Mucosa of descending colon (tissue), 3 donors: ENCODE measurements at regions not wholly inside any gene's neighbourhood (a gene's known extent, or its start where the extent isn't known, plus 50 kb on each side); places are given as distances from the start of the nearest gene placed in this dataset.

Experiments used
- ATAC-seq: fragments of 200-7000 bp; cut with Tn5 transposase; one replicate; pipeline ENCODE4 v1.9.1; 2020; ENCODE audit warnings: mild to moderate bottlenecking, moderate library complexity
- DNase-seq, 3 donors: peaks; one replicate each; pipeline ENCODE4 v3.0.0-alpha.2; 2020
- H3K36me3 ChIP-seq: fragments of 200-600 bp; one replicate; pipeline ENCODE4 v1.8.0; 2021; ENCODE audit warnings: low read depth, mild to moderate bottlenecking
- H3K4me1 ChIP-seq: fragments of 200-600 bp; one replicate; pipeline ENCODE4 v1.8.0; 2021; ENCODE audit warnings: low read depth, mild to moderate bottlenecking
- H3K4me3 ChIP-seq: fragments of 200-600 bp; one replicate; pipeline ENCODE4 v1.8.0; 2021; ENCODE audit warnings: mild to moderate bottlenecking
- H3K9me3 ChIP-seq: fragments of 200-600 bp; one replicate; pipeline ENCODE4 v1.8.0; 2021; ENCODE audit warnings: mild to moderate bottlenecking
- intact Hi-C, 2 donors: fragments of 100-400 bp; cut with DNase I in 1 of 2; cut with micrococcal nuclease in 1 of 2; formaldehyde crosslinking; loops; one replicate each; pipeline versions ENCODE4 v1.11.0 to v1.11.1; 2022; cut with DNase I, micrococcal nuclease
- TF ChIP-seq, protein P1 (sequence below): fragments of 200-600 bp; IDR thresholded peaks from one replicate; pipeline ENCODE4 v1.8.0; 2022; ENCODE audit warnings: antibody characterized with exemption, mild to moderate bottlenecking
- donor health status: DM: no; HTN: no; CAD: no; lungs with moderate emphysema.
- donor health status: DM: no; HTN: no; CAD: no.
- donor health status: DM: no; HTN: yes; CAD: no.

DNA sequence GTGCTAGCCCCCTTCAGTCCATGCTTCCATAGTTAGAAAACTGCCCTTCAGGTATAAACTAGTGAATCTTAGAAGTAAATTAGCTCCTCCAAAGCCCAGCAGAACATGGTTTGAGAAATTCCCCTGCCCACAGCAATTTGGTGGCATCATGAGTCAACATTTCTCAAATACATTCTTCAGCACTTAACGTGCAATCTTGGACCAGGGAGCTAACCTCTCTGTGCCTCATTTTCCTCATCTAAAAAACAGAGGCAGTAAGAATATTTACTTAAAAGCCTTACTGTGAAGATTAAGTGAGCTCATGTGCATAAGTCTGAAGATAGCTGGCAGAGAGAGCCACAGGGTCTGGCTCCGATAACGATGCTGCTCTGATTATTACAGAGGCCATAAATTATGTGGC, 800.7 kb upstream of the AMELY start:
- H3K4me3 ChIP-seq, result no peak overlapping the region
- H3K9me3 ChIP-seq, result no peaks in the 10 kb centered on the region
- DNase-seq (no peak), ATAC-seq (no peak)
- TF ChIP-seq, protein P1, sequence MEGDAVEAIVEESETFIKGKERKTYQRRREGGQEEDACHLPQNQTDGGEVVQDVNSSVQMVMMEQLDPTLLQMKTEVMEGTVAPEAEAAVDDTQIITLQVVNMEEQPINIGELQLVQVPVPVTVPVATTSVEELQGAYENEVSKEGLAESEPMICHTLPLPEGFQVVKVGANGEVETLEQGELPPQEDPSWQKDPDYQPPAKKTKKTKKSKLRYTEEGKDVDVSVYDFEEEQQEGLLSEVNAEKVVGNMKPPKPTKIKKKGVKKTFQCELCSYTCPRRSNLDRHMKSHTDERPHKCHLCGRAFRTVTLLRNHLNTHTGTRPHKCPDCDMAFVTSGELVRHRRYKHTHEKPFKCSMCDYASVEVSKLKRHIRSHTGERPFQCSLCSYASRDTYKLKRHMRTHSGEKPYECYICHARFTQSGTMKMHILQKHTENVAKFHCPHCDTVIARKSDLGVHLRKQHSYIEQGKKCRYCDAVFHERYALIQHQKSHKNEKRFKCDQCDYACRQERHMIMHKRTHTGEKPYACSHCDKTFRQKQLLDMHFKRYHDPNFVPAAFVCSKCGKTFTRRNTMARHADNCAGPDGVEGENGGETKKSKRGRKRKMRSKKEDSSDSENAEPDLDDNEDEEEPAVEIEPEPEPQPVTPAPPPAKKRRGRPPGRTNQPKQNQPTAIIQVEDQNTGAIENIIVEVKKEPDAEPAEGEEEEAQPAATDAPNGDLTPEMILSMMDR, result no peak
- no peaks in the 10 kb centered on the region for H3K36me3 ChIP-seq
- H3K4me1 ChIP-seq, result no peaks in the 10 kb centered on the region
- intact Hi-C loops, result no loop called here

DNA sequence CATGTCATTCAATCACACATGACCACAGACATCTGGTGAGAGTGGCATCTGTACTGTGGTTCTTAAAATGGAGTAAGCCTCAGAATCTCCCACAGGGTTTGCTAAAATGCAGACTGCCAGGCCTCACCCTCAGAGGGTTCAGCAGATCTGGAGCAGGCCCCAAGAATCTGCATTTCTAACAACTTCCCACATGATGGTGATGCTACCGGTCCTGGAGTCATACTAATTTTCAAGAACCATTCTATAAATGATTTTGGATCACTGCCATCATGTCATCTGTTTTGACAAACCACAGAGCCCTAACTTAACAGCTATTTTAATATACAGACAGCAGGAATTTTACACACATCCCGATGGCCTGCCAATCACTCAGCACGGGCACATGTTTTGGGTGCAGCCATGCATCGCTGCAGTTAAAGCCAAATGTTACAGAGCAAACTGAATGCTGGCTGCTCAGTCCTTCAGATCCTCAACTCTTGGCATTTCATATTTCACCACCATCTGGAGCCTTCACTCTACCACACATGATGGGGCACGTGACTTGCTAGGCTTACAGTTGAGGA, 792.1 kb upstream of the AMELY start:
- Histone ChIP-seq H3K4me1 (no peaks in the 10 kb centered on the region), H3K4me3 (no peak overlapping the region), H3K9me3 (no peaks in the 10 kb centered on the region), H3K36me3 (no peaks in the 10 kb centered on the region)
- intact Hi-C loops, result no loop called here
- TF ChIP-seq, protein P1, result no peak
- DNase-seq (no peak), ATAC-seq (no peak)

DNA sequence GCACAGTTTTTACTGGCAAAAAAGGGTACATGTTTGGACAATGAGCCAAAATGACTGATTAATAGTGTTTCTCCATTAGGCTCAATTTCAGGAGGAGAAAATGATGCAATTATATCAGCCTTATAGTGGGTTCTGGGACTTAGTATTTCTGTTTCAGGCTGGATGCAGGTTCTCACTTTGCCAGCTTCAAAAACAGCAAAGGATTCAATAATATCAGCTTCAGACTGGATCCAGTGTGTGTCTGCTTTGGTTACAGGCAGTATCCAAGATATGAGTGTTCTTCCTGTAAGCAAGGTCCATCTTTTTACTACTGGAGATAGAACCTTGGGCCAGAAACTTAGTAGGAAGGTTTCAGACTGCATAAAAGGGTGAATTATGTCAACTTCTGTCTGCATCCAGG, 790.9 kb upstream of the AMELY start:
- TF ChIP-seq, protein P1, result no peak
- DNase-seq (no peak), ATAC-seq (no peak)
- H3K9me3 ChIP-seq, result no peaks in the 10 kb centered on the region
- no peaks in the 10 kb centered on the region for H3K36me3 ChIP-seq
- no peak overlapping the region for H3K4me3 ChIP-seq
- H3K4me1 ChIP-seq, result no peaks in the 10 kb centered on the region
- intact Hi-C loops, result no loop called here

DNA sequence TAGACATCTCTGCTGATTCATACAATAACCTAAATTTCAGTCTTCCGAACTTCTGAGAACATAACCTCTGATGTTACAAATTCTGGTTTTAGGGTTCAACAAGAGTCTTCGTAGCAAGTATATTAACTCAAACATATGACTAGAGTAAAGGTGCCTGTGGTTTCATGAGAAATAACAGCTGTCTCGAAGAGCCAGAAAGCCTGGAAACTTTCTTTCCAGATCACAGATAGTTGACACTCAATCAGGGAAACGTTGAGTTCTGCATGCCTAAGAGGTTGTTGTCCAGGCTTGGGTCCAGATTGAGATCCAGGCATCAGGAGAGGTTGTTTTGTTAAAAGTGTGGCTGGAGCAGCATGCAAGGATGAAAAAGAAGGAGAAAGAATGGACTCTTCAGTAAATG, 790.1 kb upstream of the AMELY start:
- TF ChIP-seq, protein P1, result no peak
- intact Hi-C loops, result no loop called here
- no peaks in the 10 kb centered on the region for H3K36me3 ChIP-seq
- ATAC-seq, result no peak
- no peaks in the 10 kb centered on the region for H3K9me3 ChIP-seq
- DNase-seq, result no peak
- H3K4me1 ChIP-seq, result no peaks in the 10 kb centered on the region
- no peak overlapping the region for H3K4me3 ChIP-seq

DNA sequence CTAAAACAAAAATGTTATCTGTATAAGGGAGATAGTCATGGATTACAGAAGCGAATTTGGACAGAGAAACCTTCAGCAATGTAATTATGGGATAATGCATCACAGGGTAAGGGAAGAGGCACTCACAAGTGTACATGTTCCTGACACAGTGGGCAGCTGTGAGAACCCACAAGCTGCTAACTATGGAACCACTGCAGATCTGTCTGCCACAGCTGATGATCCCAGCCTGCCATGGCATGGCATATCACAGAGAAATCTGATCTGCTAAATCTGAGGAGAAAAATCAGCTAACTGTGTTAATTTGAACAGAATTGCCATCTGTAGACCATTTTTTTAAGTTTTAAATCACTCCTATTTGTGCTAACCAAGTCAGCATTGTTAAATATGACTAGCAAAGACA, 786.0 kb upstream of the AMELY start:
- no peaks in the 10 kb centered on the region for H3K9me3 ChIP-seq
- TF ChIP-seq, protein P1, result no peak
- intact Hi-C loops, result no loop called here
- ATAC-seq (no peak), DNase-seq (no peak)
- no peaks in the 10 kb centered on the region for H3K36me3 ChIP-seq
- no peak overlapping the region for H3K4me3 ChIP-seq
- no peaks in the 10 kb centered on the region for H3K4me1 ChIP-seq

- ATAC-seq (no peak), DNase-seq (no peak)
- Histone ChIP-seq H3K36me3 (no peaks in the 10 kb centered on the region), H3K9me3 (no peaks in the 10 kb centered on the region), H3K4me3 (no peak overlapping the region), H3K4me1 (no peaks in the 10 kb centered on the region)
- intact Hi-C loops, result no loop called here
- TF ChIP-seq, protein P1, result no peak
Observed at GRCh38 chrY:7692701-7693100, 781.1 kb upstream of the AMELY start.
